ENCODE measurements at regions not wholly inside any gene's neighbourhood (a gene's known extent, or its start where the extent isn't known, plus 50 kb on each side); places are given as distances from the start of the nearest gene placed in this dataset.

- ChIA-PET CTCF (interaction anchor here (1.4 kb wide), 1 partner anchor 9 kb away, joined by 3 read pairs; no protein-coding TSS in a partner anchor), POLR2A (no interaction called here)
- no peak for DNase-seq (ENCODE audit: extremely low spot score)
- no peak for TF ChIP-seq CTCF (IDR thresholded peaks at IDR 0.05; ENCODE audit: control extremely low read depth, extremely low read depth, low read depth, missing control alignments)
Measured at GRCh38 chr2:220891405-220891804, 680.7 kb downstream of the EPHA4 start.

GRCh38 chr2:220892018-220892634 is 680.0 kb downstream of the EPHA4 start:
- DNase-seq (ENCODE audit: extremely low spot score): no peak
- ChIA-PET POLR2A (no interaction called here), CTCF (interaction anchor here (1.4 to 1.9 kb wide), 2 partner anchors 8 to 9 kb away, joined by 3 to 4 read pairs; no protein-coding TSS in a partner anchor)
- no peak for TF ChIP-seq CTCF (IDR thresholded peaks at IDR 0.05; ENCODE audit: control extremely low read depth, extremely low read depth, low read depth, missing control alignments)

GRCh38 chr2:220893411-220893810 is 678.7 kb downstream of the EPHA4 start:
- ChIA-PET CTCF (interaction anchor here (1.6 to 1.9 kb wide), 2 partner anchors 10 to 24 kb away, joined by 4 to 6 read pairs; no protein-coding TSS in a partner anchor), POLR2A (no interaction called here)
- no peak for TF ChIP-seq CTCF (IDR thresholded peaks at IDR 0.05; ENCODE audit: control extremely low read depth, extremely low read depth, low read depth, missing control alignments)
- DNase-seq (ENCODE audit: extremely low spot score): no peak

GRCh38 chr2:220894069-220894468 is 678.0 kb downstream of the EPHA4 start:
- CTCF ChIA-PET: interaction anchor here (1.6 to 1.9 kb wide), 2 partner anchors 11 to 23 kb away, joined by 4 to 6 read pairs; no protein-coding TSS in a partner anchor
- no peak for DNase-seq (ENCODE audit: extremely low spot score)
- TF ChIP-seq CTCF (IDR thresholded peaks at IDR 0.05; ENCODE audit: control extremely low read depth, extremely low read depth, low read depth, missing control alignments): no peak
- POLR2A ChIA-PET: no interaction called here

- ChIA-PET CTCF (interaction anchor here (2.1 kb wide), 1 partner anchor 9 kb away, joined by 4 read pairs; no protein-coding TSS in a partner anchor), POLR2A (no interaction called here)
- TF ChIP-seq CTCF (IDR thresholded peaks at IDR 0.05; ENCODE audit: control extremely low read depth, extremely low read depth, low read depth, missing control alignments): no peak
- DNase-seq (ENCODE audit: extremely low spot score): no peak
Measured at GRCh38 chr2:220899492-220899891, 672.6 kb downstream of the EPHA4 start.

- no peak for DNase-seq (ENCODE audit: extremely low spot score)
- no peak for TF ChIP-seq CTCF (IDR thresholded peaks at IDR 0.05; ENCODE audit: control extremely low read depth, extremely low read depth, low read depth, missing control alignments)
- ChIA-PET CTCF (interaction anchor here (1.3 kb wide), 1 partner anchor 10 kb away, joined by 3 read pairs; no protein-coding TSS in a partner anchor), POLR2A (no interaction called here)
Measured at GRCh38 chr2:220904015-220904414, 668.1 kb downstream of the EPHA4 start.

Data from GM10248 (cell line).